ENCODE measurements at regions not wholly inside any gene's neighbourhood (a gene's known extent, or its start where the extent isn't known, plus 50 kb on each side); places are given as distances from the start of the nearest gene placed in this dataset.

GRCh38 chr4:167652267-167652666 is 418.0 kb upstream of the SPOCK3 start:
- no peaks in the 10 kb centered on the region for H3K27me3 ChIP-seq (ENCODE audit: insufficient read depth, low read length)
- no peaks in the 10 kb centered on the region for H3K4me1 ChIP-seq (ENCODE audit: control insufficient read depth in 1 of 2, insufficient read depth in 2 of 2, low read length in 2 of 2)
- H3K4me2 ChIP-seq (ENCODE audit: low read length), result no peak overlapping the region
- ATAC-seq, result no peak
- H3K36me3 ChIP-seq (ENCODE audit: control insufficient read depth in 1 of 2, insufficient read depth in 2 of 2, low read length in 2 of 2), result no peaks in the 10 kb centered on the region
- H3K4me3 ChIP-seq (replicated peaks in 1 of 2; ENCODE audit: low read depth in 1 of 2, low read length in 2 of 2), result no peak overlapping the region
- TF ChIP-seq FOSL1 (IDR thresholded peaks at IDR 0.05; ENCODE audit: low read depth) (no peak), SP1 (IDR thresholded peaks at IDR 0.05; ENCODE audit: low read depth) (no peak), JUND (IDR thresholded peaks at IDR 0.05) (no peak), RAD21 (IDR thresholded peaks at IDR 0.05; ENCODE audit: low read depth) (no peak), MAX (IDR thresholded peaks at IDR 0.05) (no peak), POLR2AphosphoS5 (IDR thresholded peaks at IDR 0.05; ENCODE audit: low read depth, low read length) (no peak), ATF3 (IDR thresholded peaks at IDR 0.05) (no peak), ZNF274 (IDR thresholded peaks at IDR 0.05; ENCODE audit: low read depth, low read length) (no peak)
- no peaks in the 10 kb centered on the region for H3K79me2 ChIP-seq (ENCODE audit: insufficient read depth, low read length)
- intact Hi-C loops (cut with micrococcal nuclease), result no loop called here
- DNase-seq (ENCODE audit: low read depth, low spot score), result no peak
- no TSS peak for BruUV-seq (replicated peaks)
- H3K9ac ChIP-seq (ENCODE audit: low read length), result no peak overlapping the region
- ChIA-PET RAD21 (ENCODE audit: low non-redundant PET in 1 of 2, low total read pairs in 2 of 2, uncharacterized antibody in 2 of 2, unreplicated experiment in 2 of 2) (no interaction called here), POLR2A (no interaction called here), CTCF (no interaction called here)
- no peak overlapping the region for H3K27ac ChIP-seq (ENCODE audit: low read depth, low read length)
- no peaks in the 10 kb centered on the region for H4K20me1 ChIP-seq (ENCODE audit: insufficient read depth)
- H3K9me2 ChIP-seq (ENCODE audit: insufficient read depth), result no peaks in the 10 kb centered on the region
- H3K9me3 ChIP-seq (ENCODE audit: control insufficient read depth in 1 of 2, insufficient read depth in 1 of 2, low read depth in 1 of 2, low read length in 2 of 2), result no peaks in the 10 kb centered on the region; a peak in 1 of 4 replicates
- no peak overlapping the region for H2AFZ ChIP-seq (ENCODE audit: low read depth, low read length, poor library complexity, severe bottlenecking)

- no TSS peak for BruUV-seq (replicated peaks)
- CTCF ChIA-PET, result no interaction called here
- Histone ChIP-seq H4K20me1 (ENCODE audit: insufficient read depth) (no peaks in the 10 kb centered on the region), H3K79me2 (ENCODE audit: insufficient read depth, low read length) (no peaks in the 10 kb centered on the region), H3K4me3 (replicated peaks in 1 of 2; ENCODE audit: low read depth in 1 of 2, low read length in 2 of 2) (no peak overlapping the region), H3K4me2 (ENCODE audit: low read length) (no peak overlapping the region), H2AFZ (ENCODE audit: low read depth, low read length, poor library complexity, severe bottlenecking) (peak overlapping the region; percentile 45), H3K36me3 (ENCODE audit: control insufficient read depth in 1 of 2, insufficient read depth in 2 of 2, low read length in 2 of 2) (no peaks in the 10 kb centered on the region), H3K9ac (ENCODE audit: low read length) (no peak overlapping the region), H3K4me1 (ENCODE audit: control insufficient read depth in 1 of 2, insufficient read depth in 2 of 2, low read length in 2 of 2) (no peaks in the 10 kb centered on the region), H3K9me3 (ENCODE audit: control insufficient read depth in 1 of 2, insufficient read depth in 1 of 2, low read depth in 1 of 2, low read length in 2 of 2) (no peaks in the 10 kb centered on the region), H3K27me3 (ENCODE audit: insufficient read depth, low read length) (no peaks in the 10 kb centered on the region), H3K9me2 (ENCODE audit: insufficient read depth) (no peaks in the 10 kb centered on the region), H3K27ac (ENCODE audit: low read depth, low read length) (no peak overlapping the region)
- POLR2A ChIA-PET, result no interaction called here
- no peak for DNase-seq (ENCODE audit: low read depth, low spot score)
- ATAC-seq, result no peak
- intact Hi-C loops (cut with micrococcal nuclease), result no loop called here
- RAD21 ChIA-PET (ENCODE audit: low non-redundant PET in 1 of 2, low total read pairs in 2 of 2, uncharacterized antibody in 2 of 2, unreplicated experiment in 2 of 2), result no interaction called here
- TF ChIP-seq SP1 (IDR thresholded peaks at IDR 0.05; ENCODE audit: low read depth) (no peak), SRF (IDR thresholded peaks at IDR 0.05; ENCODE audit: low read depth) (no peak), JUND (IDR thresholded peaks at IDR 0.05) (no peak), CTCF (IDR thresholded peaks at IDR 0.05 in 2 of 3, conservative IDR thresholded peaks at IDR 0.05 in 1 of 3; ENCODE audit: borderline replicate concordance in 1 of 3, insufficient read depth in 1 of 3, low read depth in 2 of 3, low read length in 2 of 3) (no peak), ZFX (IDR thresholded peaks at IDR 0.05) (no peak), REST (IDR thresholded peaks at IDR 0.05; ENCODE audit: low read depth) (no peak), CEBPB (IDR thresholded peaks at IDR 0.05; ENCODE audit: low read depth) (no peak), MAX (IDR thresholded peaks at IDR 0.05) (no peak), CBX3 (IDR thresholded peaks at IDR 0.05; ENCODE audit: low read depth) (no peak), EGR1 (IDR thresholded peaks at IDR 0.05; ENCODE audit: low read depth) (no peak), TCF7L2 (IDR thresholded peaks at IDR 0.05; ENCODE audit: borderline replicate concordance, extremely low read depth, insufficient read depth, insufficient read length) (no peak), ZNF274 (IDR thresholded peaks at IDR 0.05; ENCODE audit: low read depth, low read length) (no peak)
Observed at GRCh38 chr4:167688660-167689142, 403.6 kb upstream of the ANXA10 start.

All from HCT116 (cell line).